Stimulated activated effector memory CD8-positive, alpha-beta T cell treated with anti-CD3 and anti-CD28 coated beads, Interleukin-12 subunit alpha, Interleukin-12 subunit beta, amount 100 ng/mL, for 72 hours (primary cell): ENCODE measurements at regions not wholly inside any gene's neighbourhood (a gene's known extent, or its start where the extent isn't known, plus 50 kb on each side); places are given as distances from the start of the nearest gene placed in this dataset.
"Not testable (repeated sequence)": the region's sequence is repeated elsewhere in the genome, so short reads cannot be mapped to it uniquely, and the experiment has no call there.

ENCODE experiments used
- ATAC-seq: fragments of 150-1000 bp; cut with Tn5 transposase; 2 replicates; pipeline ENCODE4 v1.10.0; 2021
- DNase-seq, 2 donors: peaks; one replicate each; pipeline ENCODE4 v3.0.0; 2021 to 2022; ENCODE audit warnings: low spot score in 2 of 2
- H3K27ac Mint-ChIP-seq: one replicate; pipeline ENCODE4 v1.8.0; 2022; ENCODE audit warnings: mild to moderate bottlenecking, mixed read lengths
- H3K36me3 Mint-ChIP-seq: one replicate; pipeline ENCODE4 v1.8.0; 2022; ENCODE audit warnings: mild to moderate bottlenecking, mixed read lengths
- H3K4me1 Mint-ChIP-seq: one replicate; pipeline ENCODE4 v1.8.0; 2022; ENCODE audit warnings: mixed read lengths
- H3K4me3 Mint-ChIP-seq: one replicate; pipeline ENCODE4 v1.8.0; 2022; ENCODE audit warnings: mild to moderate bottlenecking, mixed read lengths
- H3K9me3 Mint-ChIP-seq: one replicate; pipeline ENCODE4 v1.8.0; 2022; ENCODE audit warnings: mixed read lengths

DNA sequence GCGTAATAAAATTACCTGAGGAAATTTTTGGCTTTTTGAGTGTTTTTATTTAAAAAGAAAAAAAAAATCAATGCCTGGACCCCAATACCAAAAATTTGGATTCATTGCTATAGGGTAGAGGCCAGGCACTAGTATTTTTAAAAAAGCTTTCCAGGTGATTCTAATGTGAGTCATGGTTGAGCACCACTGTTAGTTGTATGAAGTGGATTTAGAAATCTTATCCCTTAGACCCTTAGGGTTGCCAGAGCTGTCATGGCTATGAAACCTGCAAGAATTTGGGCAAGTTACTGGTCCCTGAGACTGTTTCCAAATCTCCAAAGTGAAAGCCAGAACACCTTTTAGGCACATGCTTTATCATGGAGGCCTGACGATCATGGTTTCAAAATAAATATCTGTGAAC, 262.5 kb downstream of the AHR start:
- no peak for ATAC-seq
- no peaks in the 10 kb centered on the region for H3K36me3 Mint-ChIP-seq
- no peaks in the 10 kb centered on the region for H3K9me3 Mint-ChIP-seq
- H3K4me1 Mint-ChIP-seq, result no peaks in the 10 kb centered on the region
- H3K4me3 Mint-ChIP-seq, result no peak overlapping the region
- H3K27ac Mint-ChIP-seq, result no peak overlapping the region
- DNase-seq, result no peak

GRCh38 chr7:17564678-17565212, 266.3 kb downstream of the AHR start:
- no peak overlapping the region for H3K27ac Mint-ChIP-seq
- H3K4me3 Mint-ChIP-seq, result no peak overlapping the region
- no peaks in the 10 kb centered on the region for H3K9me3 Mint-ChIP-seq
- ATAC-seq, result no peak
- H3K36me3 Mint-ChIP-seq, result no peaks in the 10 kb centered on the region
- H3K4me1 Mint-ChIP-seq, result no peaks in the 10 kb centered on the region
- no peak for DNase-seq

GRCh38 chr7:17580141-17580540, 281.7 kb downstream of the AHR start:
- DNase-seq, result no peak

GRCh38 chr7:17580856-17581255, 282.4 kb downstream of the AHR start:
- Mint-ChIP-seq H3K36me3 (no peaks in the 10 kb centered on the region), H3K9me3 (peaks cover 15% of the 10 kb centered on the region), H3K27ac (no peak overlapping the region), H3K4me1 (no peaks in the 10 kb centered on the region), H3K4me3 (no peak overlapping the region)
- ATAC-seq (no peak), DNase-seq (no peak)

More at GRCh38 chr7:17580141-17580540, 281.7 kb downstream of the AHR start:
- ATAC-seq, result no peak
- H3K27ac Mint-ChIP-seq, result no peak overlapping the region
- H3K36me3 Mint-ChIP-seq, result no peaks in the 10 kb centered on the region
- H3K4me3 Mint-ChIP-seq, result no peak overlapping the region
- no peaks in the 10 kb centered on the region for H3K4me1 Mint-ChIP-seq
- peaks cover 15% of the 10 kb centered on the region for H3K9me3 Mint-ChIP-seq

DNA sequence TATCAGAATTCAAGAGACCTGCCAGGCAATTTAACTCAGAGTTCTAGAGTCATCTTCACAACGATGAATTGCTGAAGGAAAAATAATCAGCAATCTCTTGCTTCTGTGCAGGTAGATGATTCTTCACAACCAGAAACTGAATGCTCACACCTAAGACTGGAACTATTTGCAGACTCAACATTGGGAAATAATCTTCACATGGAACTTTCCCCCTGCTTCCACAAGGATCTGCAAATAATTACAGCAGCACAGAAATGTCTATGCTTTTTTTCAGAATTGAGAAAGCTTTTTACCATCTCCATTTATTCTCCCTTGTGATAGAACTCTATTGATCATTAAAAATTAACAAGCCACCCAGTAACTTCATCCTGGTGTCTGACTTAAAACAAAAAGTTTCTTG, 282.8 kb downstream of the AHR start:
- Mint-ChIP-seq H3K4me1 (no peaks in the 10 kb centered on the region), H3K27ac (no peak overlapping the region), H3K9me3 (peaks cover 15% of the 10 kb centered on the region), H3K36me3 (no peaks in the 10 kb centered on the region), H3K4me3 (no peak overlapping the region)
- ATAC-seq (no peak), DNase-seq (no peak)

DNA sequence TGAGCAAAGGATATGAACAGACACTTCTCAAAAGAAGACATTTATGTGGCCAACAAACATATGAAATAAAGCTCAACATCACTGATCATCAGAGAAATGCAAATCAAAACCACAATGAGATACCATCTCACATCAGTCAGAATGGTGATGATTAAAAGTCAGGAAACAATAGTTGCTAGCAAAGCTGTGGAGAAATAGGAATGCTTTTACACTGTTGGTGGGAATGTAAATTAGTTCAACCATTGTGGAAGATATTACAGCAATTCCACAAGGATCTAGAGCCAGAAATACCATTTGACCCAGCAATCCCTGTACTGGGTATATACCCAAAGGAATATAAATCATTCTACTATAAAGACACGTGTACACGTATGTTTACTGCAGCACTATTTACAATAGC, 284.2 kb downstream of the AHR start:
- not testable (repeated sequence) for ATAC-seq, H3K27ac Mint-ChIP-seq, H3K36me3 Mint-ChIP-seq, DNase-seq, H3K4me1 Mint-ChIP-seq, H3K4me3 Mint-ChIP-seq, H3K9me3 Mint-ChIP-seq

DNA sequence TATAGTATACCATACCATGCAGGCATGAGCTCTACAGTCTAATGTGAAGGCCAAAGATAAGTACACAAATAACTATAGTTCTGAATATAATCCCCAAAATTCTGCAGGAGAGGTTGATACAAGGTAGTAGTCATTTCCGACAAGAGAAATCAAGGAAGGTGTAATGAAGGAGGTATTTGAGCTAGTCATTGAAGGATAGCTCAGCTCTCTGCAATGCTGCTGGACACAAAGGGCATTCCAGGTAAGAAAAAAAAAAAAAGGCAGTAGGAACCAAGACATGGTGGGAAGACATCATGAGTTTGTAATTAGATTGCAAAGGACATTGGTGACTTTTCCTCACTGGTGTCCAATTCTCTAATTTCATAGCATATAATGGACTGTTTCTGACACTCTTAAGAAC, 285.3 kb downstream of the AHR start:
- no peaks in the 10 kb centered on the region for H3K9me3 Mint-ChIP-seq
- ATAC-seq (no peak), DNase-seq (no peak)
- no peaks in the 10 kb centered on the region for H3K36me3 Mint-ChIP-seq
- no peaks in the 10 kb centered on the region for H3K4me1 Mint-ChIP-seq
- H3K27ac Mint-ChIP-seq, result no peak overlapping the region
- H3K4me3 Mint-ChIP-seq, result no peak overlapping the region

DNA sequence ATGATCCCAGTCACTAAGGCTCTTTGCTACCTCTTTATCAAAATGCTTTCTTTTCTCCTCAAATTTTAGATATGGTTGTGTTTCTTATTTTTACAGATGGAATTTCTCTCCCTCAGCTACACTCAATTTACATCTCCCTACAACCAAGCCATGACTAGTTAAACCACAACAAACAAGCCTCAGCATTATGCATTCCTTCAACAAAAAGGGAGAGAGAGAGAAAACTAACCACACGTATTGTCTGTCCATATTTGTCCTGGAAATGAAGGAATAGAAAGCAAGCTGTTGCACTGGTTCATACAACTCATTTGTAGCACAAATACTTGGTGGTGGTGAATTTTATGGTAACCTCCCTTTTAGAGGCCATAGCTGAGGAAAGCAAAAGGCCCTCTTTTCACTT, 286.4 kb downstream of the AHR start:
- DNase-seq, result no peak
- Mint-ChIP-seq H3K36me3 (no peaks in the 10 kb centered on the region), H3K4me3 (no peak overlapping the region)

GRCh38 chr7:17586711-17587110, 288.3 kb downstream of the AHR start:
- H3K4me1 Mint-ChIP-seq, result no peaks in the 10 kb centered on the region
- H3K36me3 Mint-ChIP-seq, result no peaks in the 10 kb centered on the region
- no peak overlapping the region for H3K27ac Mint-ChIP-seq
- H3K4me3 Mint-ChIP-seq, result no peak overlapping the region
- DNase-seq (no peak), ATAC-seq (no peak)
- H3K9me3 Mint-ChIP-seq, result no peaks in the 10 kb centered on the region

More for the DNA sequence above, 286.4 kb downstream of the AHR start:
- no peaks in the 10 kb centered on the region for H3K9me3 Mint-ChIP-seq
- no peak for ATAC-seq
- H3K27ac Mint-ChIP-seq, result no peak overlapping the region
- H3K4me1 Mint-ChIP-seq, result no peaks in the 10 kb centered on the region

DNA sequence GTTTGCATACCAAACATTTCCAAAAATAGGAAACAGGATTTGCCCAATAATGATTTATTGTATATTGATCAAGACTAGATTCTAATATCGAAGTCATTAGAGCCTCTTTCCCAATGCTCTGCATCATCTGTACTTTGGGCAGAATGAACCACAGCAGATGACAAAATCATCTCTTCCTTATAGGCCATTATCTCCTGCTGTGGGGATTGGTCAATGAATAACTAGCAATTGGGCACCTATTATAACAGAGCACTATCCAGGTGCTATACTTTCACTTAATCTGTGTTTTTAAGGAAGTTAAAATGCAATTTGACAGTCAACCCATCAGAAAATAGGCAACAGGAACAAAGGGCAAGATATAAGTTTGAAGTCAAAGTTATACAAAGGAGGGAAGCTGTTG, 290.3 kb downstream of the AHR start:
- no peak for ATAC-seq
- Mint-ChIP-seq H3K9me3 (no peaks in the 10 kb centered on the region), H3K4me3 (no peak overlapping the region), H3K27ac (no peak overlapping the region), H3K4me1 (no peaks in the 10 kb centered on the region), H3K36me3 (no peaks in the 10 kb centered on the region)
- no peak for DNase-seq

DNA sequence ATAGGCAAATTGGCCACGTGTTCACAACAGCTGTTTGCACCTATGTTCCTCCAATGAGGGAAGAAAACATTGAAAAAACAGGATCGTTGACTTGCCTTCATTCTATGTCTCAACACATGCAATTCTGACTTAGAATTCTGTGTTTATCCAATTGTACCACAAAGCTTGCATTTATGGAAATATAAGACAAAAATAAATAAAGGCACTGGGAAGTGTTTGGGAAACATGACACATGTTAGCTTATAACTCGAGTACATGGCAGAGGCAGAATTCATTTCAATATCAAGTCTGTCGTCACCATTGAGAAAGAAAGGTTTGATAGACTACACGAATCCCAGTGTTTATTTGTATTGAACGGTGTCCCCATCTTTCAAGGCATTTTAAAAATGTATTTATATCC, 291.2 kb downstream of the AHR start:
- no peaks in the 10 kb centered on the region for H3K9me3 Mint-ChIP-seq
- no peaks in the 10 kb centered on the region for H3K36me3 Mint-ChIP-seq
- H3K27ac Mint-ChIP-seq, result no peak overlapping the region
- ATAC-seq (no peak), DNase-seq (no peak)
- H3K4me3 Mint-ChIP-seq, result no peak overlapping the region
- H3K4me1 Mint-ChIP-seq, result no peaks in the 10 kb centered on the region

DNA sequence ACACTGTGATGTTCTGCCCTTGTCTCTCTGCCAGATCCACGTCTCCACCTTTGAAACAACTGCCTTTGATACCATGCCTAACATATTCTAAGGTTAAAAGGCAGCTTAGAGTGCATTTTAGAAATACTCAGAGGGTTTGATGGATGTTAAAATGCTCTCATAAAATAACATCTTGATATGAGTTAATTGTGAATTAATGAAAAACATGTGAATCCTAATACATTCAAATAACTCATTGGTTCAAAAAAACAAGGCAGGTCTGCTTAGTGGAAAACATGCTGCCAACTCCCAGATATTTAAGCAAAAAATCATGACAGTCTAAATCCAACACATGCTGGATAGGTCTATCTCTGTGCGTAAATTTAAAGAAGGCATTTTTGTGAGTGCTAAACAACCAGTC, 291.8 kb downstream of the AHR start:
- no peak overlapping the region for H3K4me3 Mint-ChIP-seq
- H3K27ac Mint-ChIP-seq, result no peak overlapping the region
- no peaks in the 10 kb centered on the region for H3K4me1 Mint-ChIP-seq
- no peaks in the 10 kb centered on the region for H3K9me3 Mint-ChIP-seq
- DNase-seq (no peak), ATAC-seq (no peak)
- H3K36me3 Mint-ChIP-seq, result no peaks in the 10 kb centered on the region

- Mint-ChIP-seq H3K4me3 (no peak overlapping the region), H3K9me3 (no peaks in the 10 kb centered on the region), H3K36me3 (no peaks in the 10 kb centered on the region), H3K27ac (no peak overlapping the region), H3K4me1 (no peaks in the 10 kb centered on the region)
- ATAC-seq (no peak), DNase-seq (no peak)
Observed at GRCh38 chr7:17593819-17594419, 295.5 kb downstream of the AHR start.

GRCh38 chr7:17595546-17595945, 297.1 kb downstream of the AHR start:
- Mint-ChIP-seq H3K36me3 (no peaks in the 10 kb centered on the region), H3K9me3 (no peaks in the 10 kb centered on the region), H3K4me1 (no peaks in the 10 kb centered on the region), H3K27ac (no peak overlapping the region), H3K4me3 (no peak overlapping the region)
- DNase-seq, result no peak
- ATAC-seq, result no peak

DNA sequence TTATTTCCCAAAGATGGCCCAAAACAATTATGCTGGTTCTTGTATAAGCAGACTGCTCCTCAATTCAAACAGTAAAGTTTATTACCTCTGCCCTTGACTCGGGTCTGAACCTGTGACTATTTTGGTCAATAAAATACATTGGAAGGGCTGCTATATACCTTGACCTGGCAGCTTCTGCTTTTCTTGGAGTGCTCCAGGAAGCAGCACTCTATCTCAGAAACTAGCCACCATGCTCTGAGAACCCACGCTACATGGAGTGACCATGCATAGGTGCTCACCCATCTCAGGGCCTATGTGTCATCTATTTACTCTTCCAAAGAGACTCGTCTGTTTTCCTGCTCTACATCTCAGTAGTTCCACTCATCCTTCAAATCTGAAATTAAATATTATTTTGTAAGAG, 299.9 kb downstream of the AHR start:
- Mint-ChIP-seq H3K27ac (no peak overlapping the region), H3K36me3 (no peaks in the 10 kb centered on the region), H3K4me1 (no peaks in the 10 kb centered on the region), H3K4me3 (no peak overlapping the region), H3K9me3 (no peaks in the 10 kb centered on the region)
- no peak for ATAC-seq
- no peak for DNase-seq

- DNase-seq, result no peak
- Mint-ChIP-seq H3K9me3 (peaks cover 1% of the 10 kb centered on the region), H3K4me3 (no peak overlapping the region), H3K36me3 (no peaks in the 10 kb centered on the region), H3K27ac (no peak overlapping the region), H3K4me1 (no peaks in the 10 kb centered on the region)
- ATAC-seq, result no peak
Observed at GRCh38 chr7:17598846-17599245, 300.4 kb downstream of the AHR start.
